Mucosa of rectum (tissue), 2 donors: ENCODE measurements at regions not wholly inside any gene's neighbourhood (a gene's known extent, or its start where the extent isn't known, plus 50 kb on each side); places are given as distances from the start of the nearest gene placed in this dataset.

ENCODE experiments used
- H3K27ac ChIP-seq, 2 donors: one replicate each; pipeline ENCODE4 v1.7.0; 2013; ENCODE audit warnings: inconsistent platforms in 2 of 2, low read depth in 2 of 2, low read length in 2 of 2
- H3K27me3 ChIP-seq, 2 donors: one replicate each; pipeline ENCODE4 v1.7.0; 2013; ENCODE audit warnings: low read length in 2 of 2; ENCODE audit not compliant: control insufficient read depth in 2 of 2, insufficient read depth in 2 of 2
- H3K36me3 ChIP-seq, 2 donors: one replicate each; pipeline ENCODE4 v1.7.0; 2013; ENCODE audit warnings: low read length in 2 of 2; ENCODE audit not compliant: control insufficient read depth in 2 of 2, insufficient read depth in 2 of 2
- H3K4me1 ChIP-seq, 2 donors: one replicate each; pipeline ENCODE4 v1.7.0; 2013; ENCODE audit warnings: low read length in 2 of 2, mild to moderate bottlenecking in 1 of 2; ENCODE audit not compliant: control insufficient read depth in 2 of 2, insufficient read depth in 2 of 2
- H3K4me3 ChIP-seq, 2 donors: one replicate each; pipeline ENCODE4 v1.7.0; 2013; ENCODE audit warnings: low read length in 2 of 2
- H3K9ac ChIP-seq, 2 donors: one replicate each; pipeline ENCODE4 v1.7.0; 2013; ENCODE audit warnings: low read length in 2 of 2, low read depth in 1 of 2, mild to moderate bottlenecking in 1 of 2
- H3K9me3 ChIP-seq, 2 donors: one replicate each; pipeline ENCODE4 v1.7.0; 2013; ENCODE audit warnings: low read length in 2 of 2; ENCODE audit not compliant: control insufficient read depth in 2 of 2
- donor health status: healthy.
- donor health status: Normal muscosa, but diverticular disease.

DNA sequence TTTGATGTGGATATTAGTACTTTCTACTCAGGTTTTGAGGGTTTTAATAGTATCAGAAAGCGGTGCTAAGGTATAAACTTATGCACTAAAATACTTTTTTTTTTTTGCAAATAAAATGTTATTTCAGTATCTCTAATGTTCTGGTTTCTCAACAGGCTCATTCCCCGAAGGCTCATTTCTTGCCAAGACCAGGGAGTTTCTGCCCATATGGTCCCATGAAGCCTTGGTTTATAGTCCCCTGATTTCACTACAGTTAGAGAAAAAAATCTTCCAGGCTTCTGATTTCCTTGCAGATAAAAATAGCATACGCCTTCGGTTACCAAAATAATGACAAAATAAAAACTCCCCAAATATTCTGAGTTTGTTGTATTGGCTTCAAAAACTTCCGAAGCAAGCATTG, 814.2 kb upstream of the PABPC4L start:
- no peak overlapping the region for H3K9ac ChIP-seq
- H3K27ac ChIP-seq = no peak overlapping the region
- H3K9me3 ChIP-seq = no peaks in the 10 kb centered on the region
- no peaks in the 10 kb centered on the region for H3K36me3 ChIP-seq
- no peaks in the 10 kb centered on the region for H3K27me3 ChIP-seq
- H3K4me3 ChIP-seq = no peak overlapping the region
- no peaks in the 10 kb centered on the region for H3K4me1 ChIP-seq

DNA sequence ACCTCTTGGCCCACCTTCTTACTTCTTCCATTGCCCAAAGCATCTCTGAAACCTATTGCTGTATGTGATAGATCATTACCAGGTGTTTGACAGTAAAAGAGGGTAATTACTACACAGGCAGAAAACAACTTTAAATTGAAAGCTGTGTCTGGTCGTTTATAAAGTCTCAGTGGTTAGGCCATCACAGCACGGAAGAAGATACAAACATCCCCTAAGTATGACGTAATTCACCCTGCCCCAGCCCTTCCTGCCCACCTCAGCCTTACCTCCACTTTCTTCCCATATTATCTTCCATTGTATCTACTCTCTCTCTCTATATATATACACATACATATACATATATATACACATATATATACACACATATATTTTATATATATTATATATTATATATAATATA, 805.8 kb upstream of the PABPC4L start:
- Histone ChIP-seq H3K9ac (no peak overlapping the region), H3K27ac (no peak overlapping the region), H3K36me3 (no peaks in the 10 kb centered on the region), H3K27me3 (no peaks in the 10 kb centered on the region), H3K4me3 (no peak overlapping the region), H3K4me1 (no peaks in the 10 kb centered on the region), H3K9me3 (no peaks in the 10 kb centered on the region)

DNA sequence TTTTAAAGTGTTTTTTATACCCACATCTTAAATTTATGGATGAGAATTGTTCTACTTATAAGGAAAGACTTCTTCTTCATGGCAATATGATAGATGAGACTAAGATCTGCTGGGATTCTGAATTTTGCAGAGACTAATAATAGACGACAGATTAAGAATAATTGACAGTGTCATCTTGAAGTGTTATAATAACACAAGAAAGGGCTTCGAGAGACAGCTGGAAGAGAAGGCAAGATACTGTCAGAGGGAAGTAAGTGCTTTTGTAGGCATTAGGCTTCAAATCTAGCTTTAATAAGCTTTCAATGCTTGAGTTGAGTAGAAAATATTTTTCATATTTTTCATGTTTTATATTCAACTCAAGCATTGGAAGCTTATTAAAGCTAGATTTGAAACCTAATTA, 797.6 kb upstream of the PABPC4L start:
- H3K4me3 ChIP-seq = no peak overlapping the region
- no peaks in the 10 kb centered on the region for H3K9me3 ChIP-seq
- no peak overlapping the region for H3K27ac ChIP-seq
- no peak overlapping the region for H3K9ac ChIP-seq
- H3K4me1 ChIP-seq = no peaks in the 10 kb centered on the region
- no peaks in the 10 kb centered on the region for H3K36me3 ChIP-seq
- H3K27me3 ChIP-seq = no peaks in the 10 kb centered on the region

DNA sequence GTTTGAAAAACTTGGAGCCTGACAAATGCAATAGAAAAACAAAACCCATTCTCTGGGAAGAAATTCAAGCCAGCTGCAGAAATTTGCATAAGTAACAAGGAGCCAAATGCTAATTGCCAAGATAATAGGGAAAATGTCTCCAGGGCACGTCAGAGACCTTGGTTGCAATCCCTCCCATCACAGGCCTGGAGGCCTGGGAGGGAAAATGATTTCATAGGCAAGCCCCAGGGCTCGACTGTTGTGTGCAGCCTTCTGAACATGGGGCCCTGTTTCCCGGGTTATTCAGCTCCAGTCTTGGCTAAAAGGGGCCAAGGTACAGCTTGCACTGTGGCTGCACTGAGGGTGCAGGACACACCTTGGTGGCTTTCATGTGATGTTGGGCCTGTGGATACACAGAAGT, 760.4 kb upstream of the PABPC4L start:
- Histone ChIP-seq H3K4me3 (no peak overlapping the region), H3K27ac (no peak overlapping the region), H3K27me3 (no peaks in the 10 kb centered on the region), H3K9ac (no peak overlapping the region), H3K9me3 (no peaks in the 10 kb centered on the region), H3K4me1 (no peaks in the 10 kb centered on the region), H3K36me3 (no peaks in the 10 kb centered on the region)

DNA sequence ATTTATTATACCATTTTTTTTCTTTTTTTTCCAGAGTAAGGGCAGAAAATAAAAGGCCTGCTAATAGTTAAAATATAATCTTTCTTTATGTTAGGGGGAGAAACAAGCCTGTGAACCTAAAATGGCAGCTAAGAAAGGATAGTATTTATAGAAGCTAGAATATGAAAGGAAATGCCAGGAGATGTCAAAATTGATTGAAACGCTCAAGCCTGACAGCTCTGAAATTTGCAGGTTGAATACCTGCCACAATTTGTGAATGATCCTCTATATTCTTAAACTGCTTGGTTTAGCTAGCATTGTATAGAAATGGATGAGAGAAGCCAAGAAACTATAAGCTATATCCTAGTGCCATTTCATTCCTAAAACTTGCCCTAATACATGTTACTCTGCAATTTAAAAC, 757.3 kb upstream of the PABPC4L start:
- Histone ChIP-seq H3K27me3 (no peaks in the 10 kb centered on the region), H3K36me3 (no peaks in the 10 kb centered on the region), H3K9me3 (no peaks in the 10 kb centered on the region), H3K27ac (no peak overlapping the region), H3K9ac (no peak overlapping the region), H3K4me1 (no peaks in the 10 kb centered on the region), H3K4me3 (no peak overlapping the region)

DNA sequence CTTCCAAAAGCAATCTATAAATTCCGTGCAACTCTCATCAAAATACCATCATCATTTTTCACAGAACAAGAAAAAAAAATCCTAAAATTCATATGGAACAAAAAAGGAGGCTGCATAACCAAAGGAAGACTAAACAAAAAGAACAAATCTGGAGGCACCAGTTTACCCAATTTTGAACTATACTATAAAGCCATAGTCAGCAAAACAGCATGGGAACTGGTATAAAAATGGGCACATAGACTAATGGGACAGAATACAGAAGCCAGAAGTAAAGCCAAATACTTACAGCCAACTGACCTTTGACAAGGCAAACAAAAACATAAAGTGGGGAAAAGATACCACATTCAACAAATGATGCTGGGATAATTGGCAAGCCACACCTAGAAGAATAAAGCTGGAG, 753.5 kb upstream of the PABPC4L start:
- no peaks in the 10 kb centered on the region for H3K27me3 ChIP-seq
- H3K9me3 ChIP-seq = no peaks in the 10 kb centered on the region
- no peaks in the 10 kb centered on the region for H3K36me3 ChIP-seq
- no peak overlapping the region for H3K9ac ChIP-seq
- H3K4me3 ChIP-seq = no peak overlapping the region
- no peaks in the 10 kb centered on the region for H3K4me1 ChIP-seq
- no peak overlapping the region for H3K27ac ChIP-seq

DNA sequence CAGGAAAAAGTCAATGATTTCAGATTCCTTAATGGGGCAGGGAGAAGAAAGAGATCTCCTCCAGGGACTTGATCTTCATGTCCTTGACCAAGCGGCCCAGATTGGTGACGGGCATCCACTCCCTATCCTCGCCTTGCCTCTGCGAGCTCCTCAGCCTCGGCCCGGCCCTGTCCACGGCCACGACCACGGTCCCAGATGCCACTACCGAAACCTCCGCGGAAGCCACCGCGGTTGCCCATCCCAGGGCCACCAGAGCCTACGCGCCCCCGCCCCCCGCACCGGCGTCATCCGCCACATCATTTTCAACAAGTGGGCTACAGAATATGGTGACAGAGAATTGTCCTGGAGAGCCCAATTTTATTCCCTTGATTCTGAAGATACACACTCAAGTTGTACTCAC, 751.2 kb upstream of the PABPC4L start:
- no peaks in the 10 kb centered on the region for H3K9me3 ChIP-seq

DNA sequence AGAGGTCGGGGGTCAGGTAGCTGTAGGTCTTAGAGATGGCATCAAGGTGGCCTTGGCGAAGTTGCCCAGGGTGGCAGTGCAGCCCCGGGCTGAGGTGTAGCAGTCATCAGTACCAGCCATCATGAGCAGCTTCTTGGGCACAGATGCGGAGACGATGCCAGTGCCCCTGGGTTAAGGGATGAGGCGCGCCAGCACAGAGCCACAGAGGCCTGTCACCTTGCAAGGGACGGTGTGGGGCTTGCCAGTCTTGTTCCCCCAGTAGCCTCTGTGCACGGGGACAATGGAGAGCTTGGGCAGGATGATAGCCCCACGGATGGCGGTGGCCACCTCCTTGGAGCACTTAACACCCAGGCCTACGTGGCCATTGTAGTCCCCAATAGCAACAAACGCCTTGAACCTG, 750.7 kb upstream of the PABPC4L start:
- H3K4me3 ChIP-seq = no peak overlapping the region
- H3K9ac ChIP-seq = no peak overlapping the region
- no peak overlapping the region for H3K27ac ChIP-seq
- H3K4me1 ChIP-seq = no peaks in the 10 kb centered on the region
- no peaks in the 10 kb centered on the region for H3K36me3 ChIP-seq
- no peaks in the 10 kb centered on the region for H3K9me3 ChIP-seq
- no peaks in the 10 kb centered on the region for H3K27me3 ChIP-seq

More for the DNA sequence above, 751.2 kb upstream of the PABPC4L start:
- no peak overlapping the region for H3K9ac ChIP-seq
- no peak overlapping the region for H3K4me3 ChIP-seq
- no peak overlapping the region for H3K27ac ChIP-seq
- H3K4me1 ChIP-seq = no peaks in the 10 kb centered on the region
- H3K36me3 ChIP-seq = no peaks in the 10 kb centered on the region
- H3K27me3 ChIP-seq = no peaks in the 10 kb centered on the region

DNA sequence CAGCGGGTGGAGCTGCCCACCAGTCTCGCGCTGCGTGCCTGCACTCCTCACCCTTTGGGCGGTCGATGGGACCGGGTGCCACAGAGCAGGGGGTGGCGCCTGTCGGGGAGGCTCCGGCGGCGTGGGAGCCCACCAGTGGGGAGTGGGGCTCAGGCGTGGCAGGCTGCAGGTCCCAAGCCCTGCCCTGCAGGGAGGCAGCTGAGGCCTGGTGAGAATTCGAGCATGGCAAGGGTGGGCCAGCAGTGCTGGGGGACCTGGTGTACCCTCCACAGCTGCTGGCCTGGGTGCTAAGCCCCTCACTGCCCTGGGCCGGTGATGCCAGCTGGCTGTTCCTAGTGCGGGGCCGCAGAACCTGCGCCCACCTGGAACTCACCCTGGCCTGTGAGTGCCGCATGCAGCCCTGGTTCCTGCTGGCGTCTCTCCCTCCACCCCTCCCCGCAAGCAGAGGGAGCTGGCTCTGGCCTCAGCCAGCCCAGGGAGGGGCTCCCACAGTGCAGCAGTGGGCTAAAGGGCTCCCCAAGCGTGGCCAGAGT, 746.6 kb upstream of the PABPC4L start:
- no peak overlapping the region for H3K9ac ChIP-seq

DNA sequence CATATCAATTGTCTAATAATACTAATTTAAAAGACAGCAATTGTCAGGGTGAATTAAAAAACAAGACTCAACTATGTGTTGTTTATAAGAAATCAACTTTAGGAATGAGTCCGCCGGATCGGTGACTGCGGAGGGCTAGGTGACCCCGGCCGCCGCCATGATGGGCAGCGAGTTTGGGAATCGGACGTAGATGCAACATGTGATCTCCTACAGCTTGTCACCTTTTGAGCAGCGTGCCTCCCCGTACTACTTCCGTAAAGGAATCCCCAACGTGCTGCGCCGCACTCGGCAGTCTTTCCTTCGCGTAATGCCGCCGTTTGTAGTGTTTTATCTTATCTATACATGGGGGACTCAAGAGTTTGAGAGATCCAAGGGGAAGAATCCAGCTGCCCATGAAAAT, 742.5 kb upstream of the PABPC4L start:
- no peak overlapping the region for H3K27ac ChIP-seq
- no peak overlapping the region for H3K9ac ChIP-seq
- no peaks in the 10 kb centered on the region for H3K36me3 ChIP-seq
- H3K4me1 ChIP-seq = no peaks in the 10 kb centered on the region
- no peaks in the 10 kb centered on the region for H3K27me3 ChIP-seq
- no peak overlapping the region for H3K4me3 ChIP-seq
- H3K9me3 ChIP-seq = no peaks in the 10 kb centered on the region

More for the DNA sequence above, 746.6 kb upstream of the PABPC4L start:
- no peaks in the 10 kb centered on the region for H3K27me3 ChIP-seq
- H3K36me3 ChIP-seq = no peaks in the 10 kb centered on the region
- H3K4me1 ChIP-seq = no peaks in the 10 kb centered on the region
- H3K4me3 ChIP-seq = no peak overlapping the region
- no peaks in the 10 kb centered on the region for H3K9me3 ChIP-seq
- no peak overlapping the region for H3K27ac ChIP-seq

DNA sequence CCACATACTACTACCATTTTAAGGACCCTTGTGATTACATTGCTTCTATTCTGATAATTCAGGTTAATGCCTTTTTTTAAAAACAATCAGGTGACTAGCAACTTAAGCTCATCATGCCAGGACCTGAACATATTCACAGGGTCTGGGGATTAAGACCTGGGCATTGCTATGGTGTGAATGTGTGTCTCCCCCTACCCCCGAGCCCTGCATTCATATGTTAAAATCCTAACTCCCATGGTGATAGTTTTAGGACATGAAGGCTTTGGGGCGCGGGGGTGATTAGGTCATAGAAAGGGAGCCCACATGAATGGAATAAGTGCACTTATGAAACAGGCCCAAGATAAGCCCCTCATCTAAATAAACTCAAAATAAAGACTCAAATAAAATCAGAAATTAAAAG, 734.4 kb upstream of the PABPC4L start:
- no peaks in the 10 kb centered on the region for H3K27me3 ChIP-seq
- no peaks in the 10 kb centered on the region for H3K4me1 ChIP-seq
- no peak overlapping the region for H3K9ac ChIP-seq
- H3K9me3 ChIP-seq = no peaks in the 10 kb centered on the region
- H3K27ac ChIP-seq = no peak overlapping the region
- no peak overlapping the region for H3K4me3 ChIP-seq
- H3K36me3 ChIP-seq = no peaks in the 10 kb centered on the region
